ENCODE measurements at regions not wholly inside any gene's neighbourhood (a gene's known extent, or its start where the extent isn't known, plus 50 kb on each side); places are given as distances from the start of the nearest gene placed in this dataset.
"Not testable (repeated sequence)": the region's sequence is repeated elsewhere in the genome, so short reads cannot be mapped to it uniquely, and the experiment has no call there.

DNA sequence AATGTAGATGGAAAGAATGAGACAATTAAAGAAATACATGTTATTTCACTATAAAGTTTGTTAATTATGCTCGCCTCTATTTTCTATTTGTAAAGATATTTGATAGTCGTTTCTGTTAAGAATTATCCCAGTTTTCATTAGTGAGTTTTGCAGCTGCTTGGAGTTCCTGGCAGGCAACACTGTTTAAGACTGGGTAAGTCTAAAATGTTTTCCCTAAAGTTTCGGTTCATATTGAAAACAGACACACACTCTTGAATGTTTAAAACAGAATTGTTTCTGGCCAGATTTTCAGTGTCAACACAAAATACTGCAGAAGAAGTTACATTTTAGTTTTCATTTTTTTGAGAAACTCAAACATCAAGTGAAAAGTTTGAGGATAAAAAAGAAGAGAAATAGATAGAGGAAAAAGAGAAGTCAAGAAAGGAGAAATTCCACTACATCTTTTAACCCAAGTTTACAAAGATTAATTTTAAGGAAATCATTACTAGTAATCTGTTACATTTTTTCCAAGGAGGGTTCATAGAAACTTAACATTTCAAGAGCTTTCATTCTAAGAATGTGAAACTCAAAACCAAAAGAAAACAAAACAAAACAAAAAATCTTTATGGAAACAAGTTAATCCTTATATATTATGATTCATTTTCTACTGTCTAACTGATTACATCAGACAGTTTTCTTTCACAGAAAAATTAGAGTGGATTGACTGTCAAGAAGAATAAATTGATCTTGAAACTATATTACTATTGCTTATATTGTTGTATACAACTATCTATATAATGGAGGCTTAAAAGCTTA lies 305.5 kb downstream of the FAT4 start:
- no peak for DNase-seq

DNA sequence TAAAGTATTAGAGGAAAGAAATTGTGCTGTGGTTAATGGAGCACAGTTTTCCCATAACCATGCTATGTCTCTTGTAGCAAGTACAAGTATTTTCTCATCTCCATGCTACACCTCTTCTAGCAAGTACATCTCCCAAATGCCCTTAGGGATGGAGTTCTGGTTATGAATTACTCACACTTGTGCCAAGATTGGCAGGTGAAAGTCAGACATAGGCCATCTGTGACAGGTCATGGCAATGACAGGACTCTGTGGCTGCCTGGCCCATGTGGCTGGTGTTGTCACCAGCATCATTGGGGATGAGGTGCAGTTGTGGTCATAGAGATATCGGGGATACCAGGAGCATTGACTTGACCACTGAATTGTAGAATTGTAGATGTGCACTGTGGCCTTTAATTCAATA lies 310.2 kb downstream of the FAT4 start:
- DNase-seq = no peak

DNA sequence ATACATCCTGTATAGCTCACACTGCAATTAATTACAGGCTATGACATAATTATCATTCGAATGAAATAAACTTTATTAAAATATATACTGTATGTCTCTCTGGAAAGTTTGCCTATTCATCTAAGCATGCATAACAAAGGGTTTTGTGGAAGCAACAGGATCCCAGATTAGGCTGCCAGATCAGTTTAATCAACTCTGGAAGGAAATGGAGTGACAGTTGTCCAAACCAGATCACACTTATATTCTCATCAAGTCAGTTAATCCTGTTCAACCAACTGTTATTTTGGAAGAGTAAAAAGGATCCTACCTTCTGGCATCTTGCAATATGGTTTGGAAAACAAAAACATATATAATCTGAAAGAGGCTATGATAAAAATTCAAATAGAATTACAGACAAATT lies 312.2 kb downstream of the FAT4 start:
- no peak for DNase-seq

DNA sequence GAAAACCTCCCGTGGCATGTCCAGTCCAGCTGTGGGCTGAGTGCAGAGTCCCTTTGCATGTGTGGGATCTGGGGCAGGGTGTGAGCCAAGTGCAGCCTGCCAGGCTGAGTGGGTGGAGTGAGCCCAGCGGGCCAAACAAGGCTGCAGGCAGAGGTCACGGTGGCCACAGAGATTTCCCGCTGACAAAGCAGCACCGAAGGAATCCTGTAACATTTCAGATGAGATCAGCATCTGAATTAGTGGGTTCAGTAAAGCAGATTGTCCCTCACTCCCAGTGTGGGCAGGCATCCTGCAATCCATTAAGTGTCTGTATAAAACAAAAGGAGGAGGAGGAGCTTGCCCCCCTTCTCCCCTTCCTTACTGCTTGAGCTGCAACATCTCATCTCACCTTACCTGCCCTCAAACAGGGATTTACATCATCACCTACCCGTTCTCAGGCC lies 324.4 kb downstream of the FAT4 start:
- DNase-seq = no peak

DNA sequence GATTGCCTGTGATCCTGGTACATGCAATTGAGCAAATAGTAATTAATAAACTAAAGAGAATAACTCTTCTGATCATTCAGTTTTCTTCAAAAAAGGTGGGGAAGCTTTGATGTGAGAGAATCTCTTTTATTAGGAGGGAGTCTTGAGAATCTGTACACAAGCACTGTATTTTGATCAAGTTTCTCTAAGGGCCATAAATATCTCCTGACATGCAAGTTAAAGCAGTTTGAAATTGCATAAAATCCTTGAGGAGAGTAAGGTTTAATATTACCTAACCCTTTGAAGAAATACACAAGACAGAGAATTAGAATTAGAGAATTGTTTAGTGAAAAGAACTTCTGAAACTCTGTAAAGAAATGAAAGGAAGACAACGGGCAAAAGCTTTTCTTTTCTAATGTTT lies 326.9 kb downstream of the FAT4 start:
- DNase-seq = no peak

DNA sequence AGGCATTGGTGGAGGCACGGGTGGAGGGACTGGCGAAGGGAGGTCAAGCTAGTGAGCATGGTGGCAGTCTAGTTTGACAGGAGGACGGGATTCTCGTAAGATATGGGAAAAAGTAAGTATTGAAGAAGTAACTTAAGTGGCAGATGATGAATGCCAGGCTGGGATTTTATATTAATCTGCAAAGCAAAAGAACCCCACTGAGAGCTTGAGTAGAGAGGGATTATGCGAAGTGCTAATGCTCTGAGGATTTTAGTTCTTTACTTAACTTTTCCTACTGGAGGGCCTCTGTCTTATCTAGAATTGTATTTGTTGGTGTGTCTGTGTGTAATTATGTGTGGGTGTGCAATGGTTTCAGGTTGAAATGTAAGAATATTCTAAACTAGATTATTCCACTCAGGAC lies 327.9 kb downstream of the FAT4 start:
- no peak for DNase-seq

DNA sequence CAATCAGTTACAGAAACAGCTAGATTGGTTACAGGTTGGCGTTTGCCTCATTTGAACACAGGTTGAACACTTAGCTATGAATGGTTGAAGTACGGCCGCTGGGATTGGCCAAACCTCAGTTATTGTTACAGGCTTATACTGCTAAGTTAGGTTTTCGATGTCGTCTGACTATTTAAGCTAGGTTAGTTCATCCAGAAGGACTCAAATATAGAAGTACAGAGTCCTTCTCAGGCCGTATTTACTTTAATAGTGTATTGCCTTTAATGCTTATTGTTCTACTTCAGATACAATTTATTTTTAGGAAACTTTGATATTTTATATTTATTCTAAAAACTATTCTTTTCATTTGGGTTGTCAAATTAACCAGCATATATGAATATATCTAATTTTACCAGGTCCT lies 334.7 kb downstream of the FAT4 start:
- no peak for DNase-seq

DNA sequence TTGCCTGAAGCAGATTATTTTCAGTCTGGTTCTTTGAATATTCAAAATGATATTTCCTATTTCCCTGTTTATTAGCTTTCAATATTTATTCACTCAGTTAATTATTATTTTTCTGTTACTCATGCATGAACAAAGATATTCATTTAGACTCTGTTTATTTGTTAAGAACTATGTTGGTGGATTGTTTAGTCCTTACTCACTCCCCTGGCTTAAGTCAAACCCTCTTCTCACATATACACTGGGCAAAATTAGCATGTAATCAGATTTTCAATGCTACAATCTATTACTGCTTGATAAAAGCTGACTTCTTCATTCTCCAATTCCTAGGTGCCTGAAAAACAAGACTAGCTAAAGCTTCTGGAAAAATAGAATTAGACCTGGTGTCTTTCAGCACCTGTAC lies 335.8 kb downstream of the FAT4 start:
- no peak for DNase-seq

DNA sequence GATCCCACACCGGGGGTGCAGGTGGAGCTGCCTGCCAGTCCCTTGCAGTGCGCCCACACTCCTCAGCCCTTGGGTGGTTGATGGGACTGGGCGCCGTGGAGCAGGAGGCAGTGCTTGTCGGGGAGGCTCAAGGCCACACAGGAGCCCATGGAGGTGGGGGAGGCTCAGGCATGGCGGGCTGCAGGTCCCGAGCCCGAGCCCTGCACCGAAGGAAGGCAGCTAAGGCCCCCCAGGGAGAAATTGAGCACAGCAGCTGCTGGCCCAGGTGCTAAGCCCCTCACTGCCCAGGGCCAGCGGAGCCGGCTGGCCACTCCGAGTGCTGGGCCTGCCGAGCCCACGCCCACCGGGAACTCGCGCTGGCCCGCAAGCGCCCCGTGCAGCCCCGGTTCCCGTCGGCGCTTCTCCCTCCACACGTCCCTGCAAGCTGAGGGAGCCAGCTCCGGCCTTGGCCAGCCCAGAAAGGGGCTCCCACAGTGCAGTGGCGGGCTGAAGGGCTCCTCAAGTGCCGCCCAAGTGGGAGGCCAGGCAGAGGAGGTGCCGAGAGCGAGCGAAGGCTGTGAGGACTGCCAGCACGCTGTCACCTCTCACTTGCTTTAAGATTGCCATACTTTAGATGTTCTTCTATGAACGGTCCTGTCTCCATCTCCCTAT lies 337.1 kb downstream of the FAT4 start:
- DNase-seq = not testable (repeated sequence)

DNA sequence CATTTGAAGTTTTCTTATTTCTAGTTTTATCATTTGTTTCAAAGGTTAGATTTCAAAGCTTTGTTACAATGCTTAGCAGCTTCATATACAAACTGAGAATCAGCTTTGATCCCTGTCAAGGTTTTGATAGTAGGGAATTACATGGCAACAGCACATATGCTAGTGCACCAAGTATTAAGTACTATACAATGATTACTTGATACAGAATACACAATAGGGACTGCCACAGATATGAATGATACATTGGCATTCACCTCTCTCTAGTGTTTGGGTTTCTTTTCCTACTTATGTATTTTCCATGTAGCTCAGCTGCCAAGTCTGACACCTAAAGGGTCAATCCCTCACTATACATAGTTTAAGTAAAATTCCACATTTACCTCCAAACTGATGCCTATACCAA lies 344.0 kb downstream of the FAT4 start:
- no peak for DNase-seq

DNA sequence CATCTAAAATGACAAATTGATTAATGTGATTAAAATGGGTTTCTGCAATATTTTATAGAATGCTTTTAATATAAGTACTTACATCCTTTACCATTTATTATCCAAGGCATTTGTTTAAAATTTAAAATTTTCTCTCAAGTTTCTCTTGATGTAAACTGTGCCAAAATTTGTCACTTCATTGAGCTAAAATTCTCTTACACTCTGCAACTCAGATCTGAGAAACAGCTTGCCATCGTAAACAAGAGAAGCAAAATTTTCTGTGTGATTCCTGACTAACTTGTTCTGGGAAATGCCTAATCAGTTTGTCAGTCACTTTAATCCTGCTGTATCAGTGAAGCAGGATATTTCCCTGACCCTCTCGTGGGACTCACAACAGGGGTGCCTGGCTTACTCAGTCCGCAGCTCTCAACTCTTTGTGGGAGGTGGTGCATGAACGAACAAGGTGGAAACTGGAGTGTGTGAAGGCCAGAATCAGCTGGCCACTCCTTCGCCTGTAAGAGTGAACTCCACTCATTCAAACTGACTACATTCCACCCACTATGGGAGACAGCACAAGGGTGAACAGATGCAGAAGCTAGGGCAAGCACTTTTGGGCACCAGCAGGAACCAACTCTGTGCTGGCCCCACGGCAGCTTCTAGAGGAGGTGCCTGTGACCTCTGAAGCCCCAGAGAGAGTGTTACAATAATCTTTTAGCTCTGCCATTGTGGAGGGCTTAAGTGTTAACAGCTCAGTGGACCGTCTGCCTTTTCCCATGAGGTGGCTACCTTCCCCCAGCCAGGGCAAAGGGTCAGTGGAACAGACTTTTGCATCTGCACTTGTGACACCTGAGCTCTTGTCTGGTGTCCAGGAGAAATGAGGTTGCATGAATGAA lies 349.4 kb downstream of the FAT4 start:
- no peak for DNase-seq

DNA sequence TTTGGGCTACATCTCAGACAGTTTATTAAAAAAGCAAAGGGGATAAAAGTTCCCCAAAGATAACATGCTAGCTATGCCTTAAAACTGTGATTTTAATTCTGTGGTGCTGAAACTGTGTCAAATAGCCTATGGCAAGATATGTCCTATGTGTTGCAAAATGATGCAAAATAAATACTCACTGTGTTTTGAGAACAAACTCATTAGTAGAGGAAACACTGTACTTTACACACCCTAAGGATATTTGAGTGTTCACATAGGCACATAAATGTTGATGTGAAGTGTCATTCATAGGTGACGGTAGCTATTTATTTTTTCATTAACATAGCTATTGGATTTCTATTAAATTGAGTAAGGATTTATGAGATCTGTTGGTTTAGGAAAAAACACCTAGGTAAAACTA lies 351.9 kb downstream of the FAT4 start:
- DNase-seq = no peak

DNA sequence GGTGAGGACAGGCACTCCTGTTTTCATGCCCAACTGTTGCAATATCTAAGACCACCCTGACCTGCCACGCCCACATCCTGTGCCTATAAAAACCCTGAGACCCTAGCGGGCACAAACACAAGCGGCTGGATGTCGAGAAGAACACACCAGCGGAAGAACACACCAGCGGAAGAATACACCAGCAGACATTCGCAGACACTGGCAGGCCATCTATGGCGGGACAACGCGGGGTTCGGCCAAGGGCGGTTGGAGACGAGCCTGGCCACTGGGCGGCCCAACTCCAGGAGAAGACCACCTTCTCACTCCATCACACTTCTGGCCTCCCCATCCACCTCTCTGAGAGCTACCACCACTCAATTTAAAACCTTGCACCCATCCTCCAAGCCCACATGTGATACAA lies 361.4 kb downstream of the FAT4 start:
- DNase-seq = no peak

DNA sequence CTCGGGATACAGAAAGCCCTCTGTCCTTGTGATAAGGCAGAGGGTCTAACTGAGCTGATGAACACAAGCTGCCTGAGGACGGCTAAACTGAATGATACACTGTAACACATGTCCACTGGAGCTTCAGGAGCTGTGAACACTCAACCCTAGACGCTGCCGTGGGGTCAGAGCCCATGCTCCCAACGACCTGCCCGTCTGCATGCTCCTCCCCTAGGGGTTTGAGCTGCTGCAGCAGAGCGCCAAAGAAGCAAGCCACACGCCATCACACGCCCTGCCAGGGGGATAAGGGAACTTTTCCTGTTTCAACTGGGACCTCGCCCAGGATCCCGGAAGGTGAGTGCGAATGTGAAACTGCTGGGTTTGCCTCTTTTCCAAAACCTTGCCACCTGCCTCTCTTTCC lies 361.8 kb downstream of the FAT4 start:
- no peak for DNase-seq

DNA sequence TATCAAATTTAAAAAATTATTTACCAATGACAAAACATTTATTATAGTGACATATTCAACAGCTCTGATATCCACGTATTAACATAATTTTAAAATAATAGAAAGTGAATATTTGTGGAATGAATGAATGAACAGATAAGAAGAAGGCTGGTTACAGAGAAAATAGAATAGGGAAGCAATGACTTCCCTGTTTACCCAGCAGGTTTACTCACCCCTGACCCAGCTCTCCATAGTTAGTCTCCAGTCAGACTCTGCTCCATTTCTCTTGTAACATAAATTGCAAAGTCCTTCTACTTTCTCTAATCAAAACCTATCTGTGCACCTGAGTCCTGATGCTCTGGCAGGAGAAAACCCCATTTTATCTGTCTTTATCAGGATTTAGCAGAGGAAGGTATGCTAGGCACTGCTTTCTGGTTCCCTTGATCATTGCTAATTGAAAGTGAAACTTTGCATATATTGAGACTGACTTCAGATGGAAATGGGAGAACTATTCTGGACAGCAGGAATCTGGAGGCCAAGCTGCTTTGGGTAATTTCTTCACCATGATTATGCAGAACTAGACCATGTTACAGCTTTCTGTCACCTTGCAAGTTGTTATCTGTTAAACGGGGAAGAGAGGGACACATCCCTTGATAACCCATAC lies 363.0 kb downstream of the FAT4 start:
- DNase-seq = no peak

DNA sequence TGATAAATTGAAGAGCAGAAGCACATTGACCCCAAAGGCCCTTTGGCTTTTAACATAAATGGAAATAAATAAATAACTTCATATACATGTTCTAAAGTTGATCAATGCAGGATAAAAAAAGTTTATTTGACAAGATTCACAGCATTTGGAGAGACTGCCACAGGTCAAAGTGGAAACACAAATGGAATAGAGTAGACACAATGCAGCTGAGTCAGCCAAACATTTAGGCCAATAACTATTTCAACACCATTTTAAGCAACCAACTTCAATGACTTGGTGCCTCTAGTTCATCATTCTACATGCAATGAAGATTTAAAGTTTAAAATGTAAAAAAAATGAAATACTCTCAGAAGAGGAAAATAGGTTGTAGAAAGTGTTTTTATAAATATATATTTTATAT lies 365.2 kb downstream of the FAT4 start:
- no peak for DNase-seq

DNA sequence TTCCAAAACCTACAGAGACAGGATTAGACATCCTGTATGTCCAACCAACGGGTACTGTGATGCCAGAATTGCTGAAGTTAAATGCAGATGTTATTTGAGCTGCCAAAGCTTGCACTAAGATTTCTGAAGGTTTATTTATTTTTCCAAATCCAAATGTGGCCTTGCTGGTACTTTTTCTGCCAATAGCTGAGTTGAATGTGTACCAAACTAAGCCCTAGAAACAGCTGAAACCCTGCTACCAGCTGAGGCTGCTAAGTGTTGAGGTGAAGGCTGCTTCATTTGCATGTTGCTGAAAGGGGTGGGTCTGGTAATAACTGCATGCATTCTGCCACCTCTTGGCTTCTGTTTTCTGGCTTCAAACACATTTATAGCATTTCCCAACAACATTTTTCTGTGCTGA lies 366.5 kb downstream of the FAT4 start:
- no peak for DNase-seq

DNA sequence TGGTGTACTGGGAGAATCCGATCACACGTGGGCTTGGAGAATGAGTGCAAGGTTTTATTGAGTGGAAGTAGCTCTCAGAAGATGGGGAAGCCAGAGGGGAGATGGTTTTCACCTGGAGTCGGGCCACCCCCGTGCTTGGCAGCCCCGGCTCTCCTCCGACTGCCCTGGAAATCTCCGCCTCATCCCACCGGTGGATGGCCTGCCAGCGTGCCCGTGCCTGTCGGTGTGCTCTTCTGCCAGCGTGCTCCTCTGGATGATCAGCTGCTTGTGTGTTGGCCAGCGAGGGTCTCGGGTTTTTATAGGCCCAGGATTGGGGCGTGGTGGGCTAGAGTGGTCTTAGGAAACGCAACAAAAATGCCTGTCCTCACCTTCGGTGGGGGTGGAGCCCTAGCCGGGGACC lies 368.0 kb downstream of the FAT4 start:
- DNase-seq = no peak

DNA sequence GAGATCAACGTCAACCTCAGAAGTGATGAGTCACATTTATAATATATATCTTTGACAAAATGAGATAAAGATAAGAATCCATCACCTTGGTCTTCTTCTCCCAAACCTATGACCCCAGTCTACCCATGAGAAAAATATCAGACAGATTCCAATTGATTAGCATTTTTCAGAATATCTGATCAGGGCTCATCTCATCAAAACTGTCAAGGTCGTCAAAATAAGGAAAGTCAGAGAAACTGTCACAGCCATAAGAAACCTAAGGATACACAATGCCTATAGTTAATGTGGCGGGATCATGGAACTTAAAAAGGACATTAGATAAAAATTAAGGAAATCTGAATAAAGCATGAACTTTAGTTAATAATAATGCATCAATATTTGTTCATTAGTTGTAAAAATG lies 374.1 kb downstream of the FAT4 start:
- no peak for DNase-seq

DNA sequence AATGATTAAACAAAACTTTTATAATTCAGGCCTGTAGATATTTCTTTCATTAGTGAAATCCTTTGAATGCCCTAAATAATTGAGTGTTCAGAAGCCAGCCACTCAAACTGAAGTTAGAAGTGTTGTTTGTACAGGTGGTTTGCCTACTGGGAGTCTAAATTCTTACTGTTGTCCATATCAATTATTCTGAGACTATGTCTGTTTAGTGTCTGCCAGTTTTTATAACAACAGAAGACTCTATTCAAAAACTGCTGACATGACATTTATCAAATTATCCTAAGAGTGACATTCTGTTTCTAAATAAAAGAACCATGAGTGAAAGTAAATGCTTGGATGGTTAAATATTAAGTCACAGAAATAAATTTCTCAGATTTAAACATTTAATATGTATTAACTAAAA lies 375.1 kb downstream of the FAT4 start:
- DNase-seq = no peak

DNA sequence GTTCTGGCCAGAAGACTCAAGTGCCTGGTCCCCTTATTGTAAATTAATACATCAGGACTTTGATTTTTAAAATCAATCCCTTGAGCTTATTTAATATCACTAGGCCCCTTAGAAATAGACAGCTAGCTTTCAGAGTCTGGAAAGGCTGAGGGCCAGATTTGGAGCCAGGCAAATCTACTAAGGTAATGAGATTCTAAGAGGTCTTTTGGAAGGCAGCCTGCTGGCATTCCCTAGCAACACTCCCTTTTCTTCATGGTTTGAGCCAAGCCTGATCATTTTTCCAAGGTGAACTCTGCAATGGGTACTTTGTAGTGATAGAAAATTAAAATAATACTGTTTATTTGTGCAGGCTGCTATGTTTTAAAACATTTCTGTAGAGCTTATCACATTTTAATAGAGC lies 378.5 kb downstream of the FAT4 start:
- no peak for DNase-seq

DNA sequence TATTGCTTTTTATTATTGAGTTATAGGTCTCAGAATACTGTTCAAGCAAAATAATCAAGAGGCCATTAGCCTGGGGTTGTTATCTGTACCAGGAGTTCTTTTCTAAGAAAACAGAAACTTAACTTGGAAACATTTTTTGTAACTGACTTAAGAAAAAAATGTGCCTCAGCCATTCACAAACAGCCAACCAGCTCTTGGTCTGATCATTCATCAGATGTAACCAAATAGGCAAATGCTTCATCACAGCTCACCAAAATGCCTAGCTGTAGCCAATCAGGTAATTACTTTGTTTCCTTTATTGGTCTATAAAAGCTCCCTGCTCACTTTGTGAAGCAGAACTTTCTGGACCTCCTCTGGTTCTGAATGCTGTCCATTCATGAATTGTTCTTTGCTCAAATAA lies 387.7 kb downstream of the FAT4 start:
- no peak for DNase-seq

DNA sequence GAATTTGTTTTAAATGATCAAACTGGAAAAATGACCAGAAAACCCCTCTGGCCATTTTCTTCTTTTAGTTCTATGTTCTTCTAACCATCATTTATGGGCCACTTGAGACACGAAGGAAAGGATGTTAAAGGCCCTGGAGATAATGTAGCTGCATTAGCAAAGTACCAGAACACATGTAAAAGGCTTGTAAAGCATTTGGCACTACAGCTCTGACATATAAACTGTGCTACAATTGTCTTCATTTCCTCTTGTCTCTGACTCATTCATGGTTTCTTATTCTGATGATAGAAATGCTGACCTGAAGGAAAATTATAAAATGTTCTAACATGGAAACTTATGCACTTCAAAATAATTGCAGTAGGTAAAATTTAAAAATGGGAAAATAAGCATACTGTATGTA lies 388.7 kb downstream of the FAT4 start:
- no peak for DNase-seq
